Sigmoid colon (tissue), 4 donors: ENCODE measurements at regions not wholly inside any gene's neighbourhood (a gene's known extent, or its start where the extent isn't known, plus 50 kb on each side); places are given as distances from the start of the nearest gene placed in this dataset.

Experiments used
- EP300 ChIP-seq, 4 donors: sonication (generic); formaldehyde crosslinking; IDR thresholded peaks; one replicate each; pipeline ENCODE4 v1.6.1; 2017; ENCODE audit warnings: antibody characterized with exemption in 4 of 4
- POLR2A ChIP-seq, 2 donors: fragments of 450-650 bp; IDR thresholded peaks; one replicate each; pipeline ENCODE4 v1.6.1; 2016; ENCODE audit warnings: antibody characterized with exemption in 2 of 2, mild to moderate bottlenecking in 2 of 2, moderate library complexity in 2 of 2
- POLR2AphosphoS5 ChIP-seq, 4 donors: sonication (generic); formaldehyde crosslinking; IDR thresholded peaks; one replicate each; pipeline ENCODE4 v1.6.1; 2017; ENCODE audit warnings: antibody characterized with exemption in 4 of 4
- TF ChIP-seq, protein P1 (sequence below), 4 experiments: fragments of 450-650 bp in 3 of 4; fragments of 200-600 bp in 1 of 4; IDR thresholded peaks; one replicate each; pipeline ENCODE4 v1.5.1; 2016 to 2019; ENCODE audit warnings: antibody characterized with exemption in 4 of 4, mild to moderate bottlenecking in 3 of 4, moderate library complexity in 2 of 4

DNA sequence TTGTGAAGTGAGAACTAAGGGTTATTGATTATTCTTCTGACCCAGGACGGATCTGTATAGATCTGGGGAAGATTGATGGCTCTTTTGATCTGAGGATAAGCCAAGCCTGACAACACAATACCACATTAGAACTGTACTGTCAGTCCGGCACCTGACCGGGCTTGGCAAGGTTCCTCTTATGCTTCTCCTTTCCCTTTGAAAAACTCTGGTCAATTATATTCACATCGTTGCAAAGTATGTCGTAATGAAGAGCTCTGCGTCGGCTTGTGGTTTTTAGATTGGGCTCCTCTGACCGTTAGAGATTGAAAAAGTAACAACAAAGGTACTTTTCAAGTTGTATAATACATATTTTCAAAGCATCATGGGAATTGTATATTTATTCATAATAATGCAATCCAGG lies 389.8 kb downstream of the NR2F2 start:
- TF ChIP-seq, protein P1, sequence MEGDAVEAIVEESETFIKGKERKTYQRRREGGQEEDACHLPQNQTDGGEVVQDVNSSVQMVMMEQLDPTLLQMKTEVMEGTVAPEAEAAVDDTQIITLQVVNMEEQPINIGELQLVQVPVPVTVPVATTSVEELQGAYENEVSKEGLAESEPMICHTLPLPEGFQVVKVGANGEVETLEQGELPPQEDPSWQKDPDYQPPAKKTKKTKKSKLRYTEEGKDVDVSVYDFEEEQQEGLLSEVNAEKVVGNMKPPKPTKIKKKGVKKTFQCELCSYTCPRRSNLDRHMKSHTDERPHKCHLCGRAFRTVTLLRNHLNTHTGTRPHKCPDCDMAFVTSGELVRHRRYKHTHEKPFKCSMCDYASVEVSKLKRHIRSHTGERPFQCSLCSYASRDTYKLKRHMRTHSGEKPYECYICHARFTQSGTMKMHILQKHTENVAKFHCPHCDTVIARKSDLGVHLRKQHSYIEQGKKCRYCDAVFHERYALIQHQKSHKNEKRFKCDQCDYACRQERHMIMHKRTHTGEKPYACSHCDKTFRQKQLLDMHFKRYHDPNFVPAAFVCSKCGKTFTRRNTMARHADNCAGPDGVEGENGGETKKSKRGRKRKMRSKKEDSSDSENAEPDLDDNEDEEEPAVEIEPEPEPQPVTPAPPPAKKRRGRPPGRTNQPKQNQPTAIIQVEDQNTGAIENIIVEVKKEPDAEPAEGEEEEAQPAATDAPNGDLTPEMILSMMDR (IDR thresholded peaks at IDR 0.05), result no peak
- TF ChIP-seq POLR2AphosphoS5 (IDR thresholded peaks at IDR 0.05), result no peak
- TF ChIP-seq POLR2A (IDR thresholded peaks at IDR 0.05), result no peak
- no peak for TF ChIP-seq EP300 (IDR thresholded peaks at IDR 0.05)
